Upper lobe of right lung (tissue), 1 donor: ENCODE measurements at regions not wholly inside any gene's neighbourhood (a gene's known extent, or its start where the extent isn't known, plus 50 kb on each side); places are given as distances from the start of the nearest gene placed in this dataset.

Experiments used
- ATAC-seq: fragments of 200-7000 bp; cut with Tn5 transposase; one replicate; pipeline ENCODE4 v1.9.1; 2020; ENCODE audit warnings: mild to moderate bottlenecking, moderate library complexity
- DNase-seq: peaks from one replicate; pipeline ENCODE4 v3.0.0-alpha.2; 2020
- H3K27ac ChIP-seq: fragments of 200-600 bp; one replicate; pipeline ENCODE4 v1.8.0; 2022
- H3K27me3 ChIP-seq: fragments of 200-600 bp; one replicate; pipeline ENCODE4 v1.8.0; 2022; ENCODE audit warnings: mild to moderate bottlenecking
- H3K36me3 ChIP-seq: fragments of 200-600 bp; one replicate; pipeline ENCODE4 v1.8.0; 2022
- H3K4me1 ChIP-seq: fragments of 200-600 bp; one replicate; pipeline ENCODE4 v1.8.0; 2022
- H3K4me3 ChIP-seq: fragments of 200-600 bp; one replicate; pipeline ENCODE4 v1.8.0; 2022; ENCODE audit warnings: mild to moderate bottlenecking
- H3K9me3 ChIP-seq: fragments of 200-600 bp; one replicate; pipeline ENCODE4 v1.8.0; 2022
- CTCF ChIP-seq: fragments of 200-600 bp; IDR thresholded peaks from one replicate; pipeline ENCODE4 v1.8.0; 2022; ENCODE audit warnings: antibody characterized with exemption
- intact Hi-C: fragments of 100-400 bp; cut with DNase I; formaldehyde crosslinking; loops from one replicate; pipeline ENCODE4 v1.11.0; 2022
- donor health status: DM: no; HTN: yes; CAD: no; lungs with severe emphysema.

- no peaks in the 10 kb centered on the region for H3K4me1 ChIP-seq
- no peak for DNase-seq
- H3K9me3 ChIP-seq: no peaks in the 10 kb centered on the region
- no peak overlapping the region for H3K27ac ChIP-seq
- ATAC-seq: no peak
- no peaks in the 10 kb centered on the region for H3K27me3 ChIP-seq
- intact Hi-C loops: no loop called here
- TF ChIP-seq CTCF: no peak
- H3K4me3 ChIP-seq: no peak overlapping the region
- no peaks in the 10 kb centered on the region for H3K36me3 ChIP-seq
These were observed 65.4 kb upstream of the ZC3H12C start for GRCh38 chr11:110027627-110028371.

- H3K4me3 ChIP-seq: no peak overlapping the region
- no peak for TF ChIP-seq CTCF
- no peaks in the 10 kb centered on the region for H3K4me1 ChIP-seq
- no peak for ATAC-seq
- H3K27me3 ChIP-seq: no peaks in the 10 kb centered on the region
- no peaks in the 10 kb centered on the region for H3K9me3 ChIP-seq
- intact Hi-C loops: no loop called here
- no peaks in the 10 kb centered on the region for H3K36me3 ChIP-seq
- no peak overlapping the region for H3K27ac ChIP-seq
- DNase-seq: no peak
These were observed 64.3 kb upstream of the ZC3H12C start for GRCh38 chr11:110028921-110029320.

- intact Hi-C loops: no loop called here
- H3K9me3 ChIP-seq: no peaks in the 10 kb centered on the region
- TF ChIP-seq CTCF: no peak
- H3K4me3 ChIP-seq: no peak overlapping the region
- H3K36me3 ChIP-seq: no peaks in the 10 kb centered on the region
- H3K27me3 ChIP-seq: no peaks in the 10 kb centered on the region
- no peak for DNase-seq
- H3K27ac ChIP-seq: no peak overlapping the region
- ATAC-seq: no peak
- no peaks in the 10 kb centered on the region for H3K4me1 ChIP-seq
These were observed 63.5 kb upstream of the ZC3H12C start for GRCh38 chr11:110029714-110030113.

GRCh38 chr11:110031171-110031570, 62.0 kb upstream of the ZC3H12C start:
- intact Hi-C loops: no loop called here
- Histone ChIP-seq H3K4me3 (no peak overlapping the region), H3K27ac (no peak overlapping the region), H3K9me3 (no peaks in the 10 kb centered on the region), H3K27me3 (no peaks in the 10 kb centered on the region), H3K36me3 (no peaks in the 10 kb centered on the region), H3K4me1 (no peaks in the 10 kb centered on the region)
- no peak for TF ChIP-seq CTCF
- ATAC-seq (no peak), DNase-seq (no peak)

GRCh38 chr11:110032259-110032658, 60.9 kb upstream of the ZC3H12C start:
- Histone ChIP-seq H3K9me3 (no peaks in the 10 kb centered on the region), H3K27me3 (no peaks in the 10 kb centered on the region), H3K27ac (no peak overlapping the region), H3K4me3 (no peak overlapping the region), H3K4me1 (no peaks in the 10 kb centered on the region), H3K36me3 (no peaks in the 10 kb centered on the region)
- TF ChIP-seq CTCF: no peak
- ATAC-seq: no peak
- DNase-seq: no peak
- intact Hi-C loops: no loop called here
